ENCODE measurements at regions not wholly inside any gene's neighbourhood (a gene's known extent, or its start where the extent isn't known, plus 50 kb on each side); places are given as distances from the start of the nearest gene placed in this dataset.

- Histone ChIP-seq H3K9me2 (ENCODE audit: insufficient read depth) (no peaks in the 10 kb centered on the region; the same call in 1 of the 2 replicates), H3K4me2 (no peak overlapping the region), H3K36me3 (ENCODE audit: insufficient read depth) (no peaks in the 10 kb centered on the region), H3K27me3 (ENCODE audit: insufficient read depth) (no peaks in the 10 kb centered on the region), H3F3A (replicated peaks; ENCODE audit: low read depth) (no peaks in the 10 kb centered on the region), H3K4me1 (ENCODE audit: insufficient read depth) (peaks cover 5% of the 10 kb centered on the region; the same call in 1 of the 2 replicates), H3K27ac (ENCODE audit: low read depth) (no peak overlapping the region), H3K4me3 (no peak overlapping the region), H3K79me2 (replicated peaks; ENCODE audit: insufficient read depth) (no peaks in the 10 kb centered on the region), H4K20me1 (replicated peaks; ENCODE audit: insufficient read depth) (no peaks in the 10 kb centered on the region), H2AFZ (0 out of 2 replicates have a peak overlapping the region, but pooled peaks have one; percentile 19)
- Mint-ChIP-seq H3K27ac (no peak overlapping the region), H3K9me3 (0 out of 3 replicates have a peak, but pooled peaks cover 3% of the 10 kb centered on the region), H3K4me1 (no peaks in the 10 kb centered on the region; the same call in 2 of the 3 replicates), H3K27me3 (ENCODE audit: insufficient read depth, low read depth, poor library complexity) (no peaks in the 10 kb centered on the region), H3K4me3 (no peak overlapping the region), H3K36me3 (ENCODE audit: low read depth) (no peaks in the 10 kb centered on the region)
- no peak for TF ChIP-seq ZNF462 (CRISPR knock-in tag; IDR thresholded peaks at IDR 0.05)
- no peak for TF ChIP-seq JUNB (IDR thresholded peaks at IDR 0.05; ENCODE audit: unreplicated experiment)
- no peak for TF ChIP-seq STAT1 (IDR thresholded peaks at IDR 0.05; ENCODE audit: unreplicated experiment)
- TF ChIP-seq ZNF114 (CRISPR knock-in tag; IDR thresholded peaks at IDR 0.05): no peak
- TF ChIP-seq, protein P1, sequence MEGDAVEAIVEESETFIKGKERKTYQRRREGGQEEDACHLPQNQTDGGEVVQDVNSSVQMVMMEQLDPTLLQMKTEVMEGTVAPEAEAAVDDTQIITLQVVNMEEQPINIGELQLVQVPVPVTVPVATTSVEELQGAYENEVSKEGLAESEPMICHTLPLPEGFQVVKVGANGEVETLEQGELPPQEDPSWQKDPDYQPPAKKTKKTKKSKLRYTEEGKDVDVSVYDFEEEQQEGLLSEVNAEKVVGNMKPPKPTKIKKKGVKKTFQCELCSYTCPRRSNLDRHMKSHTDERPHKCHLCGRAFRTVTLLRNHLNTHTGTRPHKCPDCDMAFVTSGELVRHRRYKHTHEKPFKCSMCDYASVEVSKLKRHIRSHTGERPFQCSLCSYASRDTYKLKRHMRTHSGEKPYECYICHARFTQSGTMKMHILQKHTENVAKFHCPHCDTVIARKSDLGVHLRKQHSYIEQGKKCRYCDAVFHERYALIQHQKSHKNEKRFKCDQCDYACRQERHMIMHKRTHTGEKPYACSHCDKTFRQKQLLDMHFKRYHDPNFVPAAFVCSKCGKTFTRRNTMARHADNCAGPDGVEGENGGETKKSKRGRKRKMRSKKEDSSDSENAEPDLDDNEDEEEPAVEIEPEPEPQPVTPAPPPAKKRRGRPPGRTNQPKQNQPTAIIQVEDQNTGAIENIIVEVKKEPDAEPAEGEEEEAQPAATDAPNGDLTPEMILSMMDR (conservative IDR thresholded peaks at IDR 0.05; ENCODE audit: low read depth in 2 of 2): no peak
- no peak for TF ChIP-seq EZH2phosphoT487 (IDR thresholded peaks at IDR 0.05; ENCODE audit: unreplicated experiment)
- TF ChIP-seq NANOG (IDR thresholded peaks at IDR 0.05; ENCODE audit: borderline replicate concordance): no peak
- no peak for TF ChIP-seq CREB1 (CRISPR knock-in tag; IDR thresholded peaks at IDR 0.05; ENCODE audit: low read depth)
- no peak for TF ChIP-seq ZNF331 (CRISPR knock-in tag; IDR thresholded peaks at IDR 0.05; ENCODE audit: low read depth)
- TF ChIP-seq, protein P2, sequence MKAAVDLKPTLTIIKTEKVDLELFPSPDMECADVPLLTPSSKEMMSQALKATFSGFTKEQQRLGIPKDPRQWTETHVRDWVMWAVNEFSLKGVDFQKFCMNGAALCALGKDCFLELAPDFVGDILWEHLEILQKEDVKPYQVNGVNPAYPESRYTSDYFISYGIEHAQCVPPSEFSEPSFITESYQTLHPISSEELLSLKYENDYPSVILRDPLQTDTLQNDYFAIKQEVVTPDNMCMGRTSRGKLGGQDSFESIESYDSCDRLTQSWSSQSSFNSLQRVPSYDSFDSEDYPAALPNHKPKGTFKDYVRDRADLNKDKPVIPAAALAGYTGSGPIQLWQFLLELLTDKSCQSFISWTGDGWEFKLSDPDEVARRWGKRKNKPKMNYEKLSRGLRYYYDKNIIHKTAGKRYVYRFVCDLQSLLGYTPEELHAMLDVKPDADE (IDR thresholded peaks at IDR 0.05): no peak
- no peak for TF ChIP-seq POLR2AphosphoS5 (IDR thresholded peaks at IDR 0.05; ENCODE audit: low read depth)
- no peak for TF ChIP-seq EZH2 (IDR thresholded peaks at IDR 0.05; ENCODE audit: low read depth, unreplicated experiment)
- TF ChIP-seq REST (IDR thresholded peaks at IDR 0.05; ENCODE audit: unreplicated experiment): no peak
- no peak for ATAC-seq
- no peak for DNase-seq (ENCODE audit: low spot score)
These were observed 549.9 kb downstream of the GALC start for GRCh38 chr14:87443039-87443438.

Measured in GM23338 (cell line).